Duodenal mucosa (tissue), 2 donors: ENCODE measurements at regions not wholly inside any gene's neighbourhood (a gene's known extent, or its start where the extent isn't known, plus 50 kb on each side); places are given as distances from the start of the nearest gene placed in this dataset.

Source experiments
- H3K27ac ChIP-seq: one replicate; pipeline ENCODE4 v1.7.0; 2013; ENCODE audit warnings: low read depth, low read length
- H3K27me3 ChIP-seq, 2 donors: one replicate each; pipeline ENCODE4 v1.7.0; 2013; ENCODE audit warnings: low read length in 2 of 2, control low read depth in 1 of 2; ENCODE audit not compliant: insufficient read depth in 2 of 2, control insufficient read depth in 1 of 2
- H3K36me3 ChIP-seq, 2 donors: one replicate each; pipeline ENCODE4 v1.7.0; 2013; ENCODE audit warnings: low read length in 2 of 2, control low read depth in 1 of 2; ENCODE audit not compliant: insufficient read depth in 2 of 2, control insufficient read depth in 1 of 2
- H3K4me1 ChIP-seq, 2 donors: one replicate each; pipeline ENCODE4 v1.7.0; 2013; ENCODE audit warnings: low read length in 2 of 2, control low read depth in 1 of 2; ENCODE audit not compliant: insufficient read depth in 2 of 2, control insufficient read depth in 1 of 2
- H3K4me3 ChIP-seq, 2 donors: one replicate each; pipeline ENCODE4 v1.7.0; 2013; ENCODE audit warnings: low read length in 2 of 2, low read depth in 1 of 2
- H3K9ac ChIP-seq, 2 donors: one replicate each; pipeline ENCODE4 v1.7.0; 2013; ENCODE audit warnings: low read length in 2 of 2, low read depth in 1 of 2
- H3K9me3 ChIP-seq, 2 donors: one replicate each; pipeline ENCODE4 v1.7.0; 2013; ENCODE audit warnings: low read length in 2 of 2, control low read depth in 1 of 2; ENCODE audit not compliant: control insufficient read depth in 1 of 2

GRCh38 chr10:30256084-30256483 lies 93.0 kb downstream of the MTPAP start:
- no peaks in the 10 kb centered on the region for H3K36me3 ChIP-seq
- H3K9ac ChIP-seq = no peak overlapping the region
- no peak overlapping the region for H3K27ac ChIP-seq
- H3K9me3 ChIP-seq = peaks cover 4 to 5% of the 10 kb centered on the region in 2 donors
- no peaks in the 10 kb centered on the region for H3K27me3 ChIP-seq
- H3K4me1 ChIP-seq = no peaks in the 10 kb centered on the region
- no peak overlapping the region for H3K4me3 ChIP-seq

- Histone ChIP-seq H3K36me3 (no peaks in the 10 kb centered on the region), H3K9me3 (peaks cover 4 to 5% of the 10 kb centered on the region in 2 donors), H3K27me3 (no peaks in the 10 kb centered on the region), H3K27ac (no peak overlapping the region), H3K4me1 (no peaks in the 10 kb centered on the region), H3K4me3 (no peak overlapping the region), H3K9ac (no peak overlapping the region)
Measured at GRCh38 chr10:30254926-30255325, 94.2 kb downstream of the MTPAP start.

- H3K36me3 ChIP-seq = no peaks in the 10 kb centered on the region
- no peak overlapping the region for H3K4me3 ChIP-seq
- H3K9me3 ChIP-seq = peaks cover 0 to 4% of the 10 kb centered on the region in 2 donors
Measured at GRCh38 chr10:30248728-30249127, 100.3 kb downstream of the MTPAP start.

GRCh38 chr10:30247704-30248103 lies 101.4 kb downstream of the MTPAP start:
- Histone ChIP-seq H3K4me1 (no peaks in the 10 kb centered on the region), H3K36me3 (no peaks in the 10 kb centered on the region), H3K9ac (no peak overlapping the region), H3K9me3 (peaks cover 0 to 4% of the 10 kb centered on the region in 2 donors), H3K27me3 (no peaks in the 10 kb centered on the region), H3K4me3 (peak overlapping the region in 1 of 2 donors; percentile 40), H3K27ac (no peak overlapping the region)

More at GRCh38 chr10:30248728-30249127, 100.3 kb downstream of the MTPAP start:
- Histone ChIP-seq H3K4me1 (no peaks in the 10 kb centered on the region), H3K27ac (no peak overlapping the region), H3K9ac (no peak overlapping the region), H3K27me3 (no peaks in the 10 kb centered on the region)

- no peaks in the 10 kb centered on the region for H3K4me1 ChIP-seq
- no peaks in the 10 kb centered on the region for H3K36me3 ChIP-seq
- H3K9me3 ChIP-seq = no peaks in the 10 kb centered on the region
- no peak overlapping the region for H3K4me3 ChIP-seq
- H3K27me3 ChIP-seq = no peaks in the 10 kb centered on the region
- H3K9ac ChIP-seq = no peak overlapping the region
- H3K27ac ChIP-seq = no peak overlapping the region
Measured at GRCh38 chr10:30241422-30242110, 107.5 kb downstream of the MTPAP start.

GRCh38 chr10:30238836-30239235 lies 110.2 kb downstream of the MTPAP start:
- H3K27me3 ChIP-seq = no peaks in the 10 kb centered on the region
- H3K4me1 ChIP-seq = no peaks in the 10 kb centered on the region
- H3K4me3 ChIP-seq = no peak overlapping the region
- H3K9me3 ChIP-seq = no peaks in the 10 kb centered on the region
- H3K9ac ChIP-seq = no peak overlapping the region
- H3K36me3 ChIP-seq = no peaks in the 10 kb centered on the region
- H3K27ac ChIP-seq = no peak overlapping the region

- Histone ChIP-seq H3K27me3 (no peaks in the 10 kb centered on the region), H3K4me3 (no peak overlapping the region), H3K9me3 (no peaks in the 10 kb centered on the region), H3K27ac (no peak overlapping the region), H3K36me3 (no peaks in the 10 kb centered on the region), H3K9ac (no peak overlapping the region), H3K4me1 (peaks cover 0 to 3% of the 10 kb centered on the region in 2 donors)
Measured at GRCh38 chr10:30233186-30233959, 115.7 kb downstream of the MTPAP start.

GRCh38 chr10:30231709-30232108 lies 117.4 kb downstream of the MTPAP start:
- no peaks in the 10 kb centered on the region for H3K9me3 ChIP-seq
- no peaks in the 10 kb centered on the region for H3K36me3 ChIP-seq
- H3K9ac ChIP-seq = no peak overlapping the region
- H3K4me1 ChIP-seq = peaks cover 0 to 3% of the 10 kb centered on the region in 2 donors
- H3K27me3 ChIP-seq = no peaks in the 10 kb centered on the region
- no peak overlapping the region for H3K4me3 ChIP-seq
- H3K27ac ChIP-seq = no peak overlapping the region

GRCh38 chr10:30231071-30231652 lies 117.9 kb downstream of the MTPAP start:
- H3K4me3 ChIP-seq = peak overlapping the region in 1 of 2 donors; percentile 19

GRCh38 chr10:30229536-30229935 lies 119.5 kb downstream of the MTPAP start:
- Histone ChIP-seq H3K36me3 (no peaks in the 10 kb centered on the region), H3K9ac (no peak overlapping the region), H3K9me3 (no peaks in the 10 kb centered on the region), H3K27ac (no peak overlapping the region), H3K4me3 (no peak overlapping the region), H3K27me3 (no peaks in the 10 kb centered on the region), H3K4me1 (peaks cover 0 to 3% of the 10 kb centered on the region in 2 donors)

More at GRCh38 chr10:30231071-30231652, 117.9 kb downstream of the MTPAP start:
- H3K4me1 ChIP-seq = peaks cover 0 to 3% of the 10 kb centered on the region in 2 donors
- H3K27me3 ChIP-seq = no peaks in the 10 kb centered on the region
- H3K9me3 ChIP-seq = no peaks in the 10 kb centered on the region
- H3K27ac ChIP-seq = no peak overlapping the region
- H3K9ac ChIP-seq = no peak overlapping the region
- H3K36me3 ChIP-seq = no peaks in the 10 kb centered on the region
